Bone marrow (tissue), 2 donors: ENCODE measurements at regions not wholly inside any gene's neighbourhood (a gene's known extent, or its start where the extent isn't known, plus 50 kb on each side); places are given as distances from the start of the nearest gene placed in this dataset.
"Not testable (repeated sequence)": the region's sequence is repeated elsewhere in the genome, so short reads cannot be mapped to it uniquely, and the experiment has no call there.

ENCODE experiments used
- DNase-seq, 2 donors: peaks; one replicate each; lab custom pipeline; 2025; lab: John Stamatoyannopoulos, UW

- no peak for DNase-seq
Observed at GRCh38 chr5:116887104-116887503, 312.5 kb upstream of the SEMA6A start.

- no peak for DNase-seq
Observed at GRCh38 chr5:116885825-116886224, 311.2 kb upstream of the SEMA6A start.

DNA sequence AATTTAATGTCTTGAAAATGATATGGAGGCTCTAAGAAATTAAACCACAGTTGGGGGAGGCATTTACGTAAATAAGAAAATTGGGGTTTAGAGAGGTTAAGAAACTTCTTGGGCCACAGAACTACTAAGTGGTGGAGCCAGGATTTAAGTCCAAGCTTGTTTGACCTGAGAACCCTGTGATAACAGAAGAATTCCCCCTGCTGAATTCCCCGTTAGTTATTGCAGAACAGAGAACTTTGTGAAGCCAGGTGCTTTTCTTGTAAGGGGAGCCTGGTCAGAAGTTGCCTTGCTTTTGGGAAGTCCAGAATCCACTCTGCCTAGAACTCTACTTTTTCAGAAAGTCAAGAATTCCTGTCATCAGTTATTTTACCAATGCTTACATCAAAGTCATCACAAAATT lies 309.3 kb upstream of the SEMA6A start:
- no peak for DNase-seq

DNA sequence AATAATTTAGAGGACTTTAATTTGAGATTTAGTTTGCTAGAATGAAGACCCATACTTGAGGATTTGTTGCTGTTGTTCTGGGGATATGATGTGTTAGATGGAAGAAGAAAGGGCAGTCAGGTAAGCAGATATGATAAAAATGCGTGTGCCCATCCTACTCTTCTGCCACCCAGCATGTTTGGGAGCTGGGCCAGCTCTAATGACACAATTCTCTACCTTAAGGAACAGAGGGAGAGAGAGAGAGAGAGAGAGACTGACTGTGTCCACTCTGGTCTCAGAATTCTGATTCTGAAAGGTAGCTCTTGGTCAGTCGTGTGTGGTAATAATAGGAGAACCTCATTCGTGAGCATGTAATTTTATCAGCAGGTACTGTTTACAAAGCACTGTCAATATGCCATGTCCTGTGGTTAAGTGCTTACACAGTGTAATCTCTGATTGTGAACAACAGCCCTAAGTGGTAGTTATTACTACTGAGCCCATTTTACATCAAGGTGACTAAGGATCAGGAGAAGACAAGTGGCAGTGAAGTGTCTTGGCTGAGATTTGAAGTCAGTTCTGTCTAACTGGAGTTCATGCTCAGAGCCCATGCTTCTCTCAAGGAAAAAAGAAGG lies 307.4 kb upstream of the SEMA6A start:
- DNase-seq = no peak

- DNase-seq = no peak
Observed at GRCh38 chr5:116880601-116881000, 306.0 kb upstream of the SEMA6A start.

GRCh38 chr5:116880150-116880549 lies 305.5 kb upstream of the SEMA6A start:
- no peak for DNase-seq

- no peak for DNase-seq
Observed at GRCh38 chr5:116876240-116876840, 301.7 kb upstream of the SEMA6A start.

- DNase-seq = no peak
Observed at GRCh38 chr5:116872986-116873385, 298.4 kb upstream of the SEMA6A start.

GRCh38 chr5:116872486-116872885 lies 297.9 kb upstream of the SEMA6A start:
- no peak for DNase-seq

GRCh38 chr5:116867825-116868224 lies 293.2 kb upstream of the SEMA6A start:
- not testable (repeated sequence) for DNase-seq

GRCh38 chr5:116865651-116866050 lies 291.0 kb upstream of the SEMA6A start:
- DNase-seq = no peak

GRCh38 chr5:116864838-116865190 lies 290.2 kb upstream of the SEMA6A start:
- no peak for DNase-seq

DNA sequence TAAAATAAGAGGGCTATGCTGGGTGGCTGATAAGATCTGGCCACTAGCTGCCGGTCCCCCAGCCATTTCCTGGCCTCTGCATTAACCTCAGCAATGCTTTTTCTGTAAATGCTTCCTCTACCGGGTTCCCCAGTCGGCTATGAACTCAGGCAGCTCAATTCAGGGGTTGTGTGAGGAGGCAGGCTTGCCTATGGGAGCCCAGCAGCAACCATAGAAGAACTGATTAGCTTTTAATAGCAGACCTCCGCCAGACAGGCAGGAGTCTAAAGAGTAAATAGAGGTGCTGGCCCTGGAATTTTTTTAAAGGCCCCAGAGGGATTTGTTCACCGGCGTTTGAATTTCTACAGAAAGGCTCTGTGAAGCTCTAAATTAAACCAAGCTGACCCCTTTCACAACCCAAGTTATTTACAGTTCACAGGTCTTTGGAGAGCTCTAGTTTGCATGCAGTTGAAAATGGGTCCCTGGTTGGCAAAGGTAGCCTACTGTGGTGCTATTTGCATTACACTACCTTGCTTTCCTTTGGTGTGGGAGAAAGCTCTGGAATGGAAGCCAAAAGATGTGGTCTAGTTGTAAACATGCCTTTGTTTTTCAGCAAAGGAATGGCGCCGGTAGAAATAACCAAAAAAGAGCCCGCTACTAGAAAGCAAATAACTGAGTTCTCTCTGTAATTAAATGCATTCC lies 289.7 kb upstream of the SEMA6A start:
- DNase-seq = no peak

DNA sequence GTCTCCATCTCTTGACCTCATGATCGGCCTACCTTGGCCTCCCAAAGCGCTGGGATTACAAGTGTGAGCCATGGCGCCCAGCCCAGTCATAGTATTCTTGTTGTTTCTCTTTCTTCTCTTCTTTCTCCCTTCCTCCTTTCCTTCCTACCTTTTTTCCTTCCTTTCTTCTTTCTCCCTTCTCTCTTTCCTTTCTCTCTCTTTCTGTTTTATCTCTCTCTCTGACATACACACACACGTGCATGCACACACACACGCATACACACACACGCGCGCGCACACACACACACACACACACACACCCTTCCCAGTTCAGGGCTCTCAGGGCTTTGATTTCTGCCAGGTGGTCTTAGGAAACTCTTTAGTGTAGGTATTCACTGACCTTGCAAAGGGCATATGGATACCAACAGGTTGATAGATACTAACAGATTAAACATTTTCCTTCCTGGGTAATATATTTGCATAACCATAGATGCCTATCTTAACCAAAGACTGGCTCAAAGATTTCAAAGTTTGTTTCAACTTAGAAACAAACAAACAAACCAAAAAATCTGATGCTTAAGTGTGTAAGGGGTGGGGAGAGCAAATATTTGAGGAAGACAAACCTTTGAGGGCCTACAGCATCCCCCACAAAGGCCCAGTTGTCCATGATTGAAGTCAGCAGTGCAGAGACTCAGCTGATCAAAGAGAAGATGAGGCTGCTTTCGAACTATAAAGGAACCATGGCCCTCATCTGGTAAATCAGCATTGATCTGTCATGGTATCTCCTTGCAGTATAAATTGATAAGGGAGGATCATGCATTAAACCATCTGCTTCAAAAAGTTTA lies 288.2 kb upstream of the SEMA6A start:
- DNase-seq = no peak

GRCh38 chr5:116861666-116862065 lies 287.0 kb upstream of the SEMA6A start:
- no peak for DNase-seq

- DNase-seq = no peak
Observed at GRCh38 chr5:116861097-116861496, 286.5 kb upstream of the SEMA6A start.

DNA sequence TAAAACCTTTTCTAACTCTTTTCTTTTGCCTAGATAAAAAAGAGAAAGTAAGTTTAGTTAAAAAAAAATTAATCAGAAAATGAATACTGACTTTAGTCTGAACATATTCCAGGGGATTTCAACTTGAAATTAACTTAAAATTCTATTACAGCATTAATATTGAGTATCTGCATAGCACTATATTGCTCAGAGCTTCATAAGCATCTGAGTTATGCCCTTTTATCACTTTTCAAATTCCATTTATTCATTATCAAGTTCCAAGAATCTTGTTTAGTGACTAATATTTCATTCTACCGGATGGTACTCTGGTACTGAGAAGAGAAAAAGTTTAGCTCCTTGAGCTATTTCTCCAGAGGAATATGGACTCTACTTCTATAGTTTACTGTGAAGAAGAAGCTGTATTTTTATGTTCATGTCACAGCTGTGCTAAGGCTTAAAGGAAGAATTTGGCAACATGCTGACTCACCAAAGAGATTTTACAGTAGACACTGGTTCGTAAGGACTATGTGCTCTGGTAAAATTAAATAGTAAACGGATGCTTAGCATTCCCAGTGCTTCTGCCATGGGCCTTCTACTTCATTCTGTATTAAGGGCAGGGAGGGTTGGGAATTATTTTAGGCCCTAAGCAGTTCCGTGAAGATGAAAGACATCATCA lies 285.2 kb upstream of the SEMA6A start:
- no peak for DNase-seq

GRCh38 chr5:116858705-116859333 lies 284.2 kb upstream of the SEMA6A start:
- DNase-seq = no peak

DNA sequence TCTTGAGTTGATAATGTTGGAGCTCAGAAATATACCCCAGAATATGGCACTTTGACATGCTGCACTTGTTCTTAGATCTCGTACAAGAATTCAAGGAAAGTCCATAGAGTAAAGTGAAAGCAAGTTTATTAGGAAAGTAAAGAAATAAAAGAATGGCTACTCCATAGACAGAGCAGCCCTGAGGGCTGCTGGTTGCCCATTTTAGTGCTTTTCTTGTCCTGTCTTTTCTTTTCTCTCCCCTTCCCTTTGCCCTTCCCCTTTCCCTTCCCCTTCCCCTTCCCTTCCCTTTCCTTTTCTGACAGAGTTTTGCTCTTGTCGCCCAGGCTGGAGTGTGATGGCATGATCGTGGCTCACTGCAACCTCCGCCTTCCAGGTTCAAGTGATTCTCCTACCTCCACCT lies 283.4 kb upstream of the SEMA6A start:
- DNase-seq = not testable (repeated sequence)

DNA sequence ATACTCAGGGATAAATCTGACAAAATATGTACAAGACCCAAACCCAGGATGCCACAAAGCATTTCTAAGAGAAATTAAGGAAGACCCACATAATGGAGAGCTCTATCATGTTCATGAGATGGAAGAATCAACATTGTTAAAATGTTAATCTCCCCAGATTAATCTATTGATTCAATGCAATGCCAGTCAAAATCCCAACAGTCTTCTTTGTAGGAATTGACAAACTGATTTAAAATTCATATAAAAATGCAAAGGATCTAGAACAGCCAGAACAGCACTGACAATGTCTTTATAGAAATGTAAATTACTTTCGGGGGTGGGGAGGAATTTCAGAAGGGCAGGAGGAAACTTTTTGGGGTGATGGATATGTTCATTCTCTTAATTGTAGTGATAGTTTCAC lies 281.6 kb upstream of the SEMA6A start:
- no peak for DNase-seq

GRCh38 chr5:116853992-116854391 lies 279.4 kb upstream of the SEMA6A start:
- DNase-seq = no peak
